ENCODE measurements at regions not wholly inside any gene's neighbourhood (a gene's known extent, or its start where the extent isn't known, plus 50 kb on each side); places are given as distances from the start of the nearest gene placed in this dataset.

DNA sequence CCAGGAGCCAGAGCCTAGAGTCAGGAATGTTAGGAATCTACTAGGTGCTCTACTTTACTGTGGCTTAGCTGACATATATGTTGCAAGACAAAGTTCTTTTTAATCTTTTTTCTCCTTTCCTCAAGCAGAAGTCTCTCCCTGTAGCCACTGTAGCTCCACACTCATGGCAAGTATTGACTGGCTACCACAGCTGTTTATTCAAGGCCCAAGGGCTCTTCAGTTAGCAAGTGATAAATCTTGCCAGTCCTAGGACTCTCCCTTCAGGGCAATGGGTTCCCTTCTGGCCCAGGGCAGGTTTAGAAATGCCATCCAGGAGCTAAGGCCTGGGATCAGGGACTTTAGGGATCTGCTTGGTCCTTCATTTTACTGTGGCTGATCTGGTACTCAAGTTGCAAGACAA is 82.0 kb upstream of the TNFRSF21 start:
- TF ChIP-seq EZH2 (IDR thresholded peaks at IDR 0.05) (no peak), POLR2AphosphoS5 (IDR thresholded peaks at IDR 0.05; ENCODE audit: borderline replicate concordance, low read depth, low read length) (no peak), FOXP2 (optimal IDR thresholded peaks at IDR 0.05; ENCODE audit: control extremely low read depth, extremely low read length, insufficient read depth) (no peak)
